Activated T-cell treated with anti-CD3 and anti-CD28 coated beads for 1 hour (primary cell): ENCODE measurements at regions not wholly inside any gene's neighbourhood (a gene's known extent, or its start where the extent isn't known, plus 50 kb on each side); places are given as distances from the start of the nearest gene placed in this dataset.

Experiments used
- DNase-seq: peaks from one replicate; pipeline ENCODE4 v3.0.0-alpha.2; 2020; ENCODE audit warnings: low read depth

DNA sequence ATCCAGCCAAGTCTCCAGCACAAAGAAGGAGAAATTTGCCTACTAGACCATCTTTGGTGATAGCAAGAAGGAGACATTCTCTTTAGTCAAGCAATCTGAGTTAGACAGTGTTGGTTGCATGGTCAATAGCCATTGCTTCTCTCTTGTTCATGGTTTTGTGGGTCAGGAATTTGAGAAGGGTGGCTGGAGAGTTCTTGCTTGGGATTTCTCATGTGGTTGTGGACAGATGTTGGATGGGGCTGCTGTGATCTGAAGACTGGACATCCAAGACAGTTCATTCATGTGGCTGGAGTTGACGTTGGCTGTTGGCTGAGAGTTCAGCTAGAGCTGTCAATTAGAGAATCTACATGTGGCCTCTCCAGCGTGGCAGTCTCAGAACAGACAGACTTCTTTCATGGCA lies 322.3 kb upstream of the PRDM1 start:
- DNase-seq: no peak

DNA sequence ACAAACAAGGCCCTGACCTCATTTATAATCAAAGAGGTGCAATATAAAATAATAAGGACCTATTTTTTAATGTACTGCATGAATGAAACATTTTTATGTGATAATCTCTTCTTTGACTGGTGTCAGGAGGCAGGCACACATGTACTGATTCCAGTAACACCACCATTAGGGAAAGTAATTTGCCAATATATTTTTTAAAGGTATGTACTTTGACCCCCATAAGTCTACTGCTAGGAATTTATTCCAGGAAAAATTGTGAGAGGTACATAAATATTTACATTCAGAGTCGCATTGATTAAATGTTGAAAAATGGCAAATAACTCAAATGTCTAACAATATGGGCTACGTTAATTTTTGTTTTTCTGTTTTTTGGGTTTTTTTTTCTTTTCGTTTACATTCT lies 325.4 kb upstream of the PRDM1 start:
- no peak for DNase-seq

DNA sequence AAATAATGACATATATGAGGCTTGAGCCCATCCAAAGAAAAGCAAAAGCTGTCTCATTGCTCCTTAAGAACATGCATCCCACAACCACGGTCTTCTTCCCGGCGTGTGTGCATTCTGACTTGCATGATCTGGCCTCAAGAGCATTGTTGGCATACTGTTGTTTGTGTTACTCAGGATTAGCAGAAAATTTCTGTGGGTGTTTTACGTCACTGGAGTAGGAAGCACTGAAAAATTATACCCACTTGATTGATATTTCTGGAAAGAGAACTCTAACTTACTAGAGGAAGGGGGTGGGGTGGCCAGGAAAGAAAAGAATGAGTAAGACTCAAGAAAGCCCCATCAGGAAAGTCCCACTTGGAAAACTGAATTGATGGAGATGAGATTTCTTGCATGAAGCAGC lies 326.2 kb upstream of the PRDM1 start:
- DNase-seq: no peak

DNA sequence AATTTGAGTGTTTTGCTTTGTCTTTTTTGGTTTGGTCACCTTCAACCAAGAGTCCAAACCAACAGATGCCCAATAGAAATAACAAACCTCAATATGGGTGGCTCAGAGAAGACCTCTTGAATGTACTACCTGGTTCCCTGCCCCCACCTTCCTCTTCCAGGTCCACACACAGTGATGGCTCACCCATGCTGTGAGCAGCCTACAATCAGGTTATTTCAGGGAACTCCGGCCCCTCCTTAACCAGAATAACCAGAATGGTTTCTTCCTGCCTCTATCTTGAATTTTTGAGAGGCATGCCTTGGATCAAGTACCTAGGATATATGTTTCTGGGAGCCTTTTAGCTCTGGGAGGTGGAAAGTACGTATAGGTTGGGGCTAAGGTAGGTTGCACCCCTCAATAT lies 327.1 kb upstream of the PRDM1 start:
- no peak for DNase-seq

DNA sequence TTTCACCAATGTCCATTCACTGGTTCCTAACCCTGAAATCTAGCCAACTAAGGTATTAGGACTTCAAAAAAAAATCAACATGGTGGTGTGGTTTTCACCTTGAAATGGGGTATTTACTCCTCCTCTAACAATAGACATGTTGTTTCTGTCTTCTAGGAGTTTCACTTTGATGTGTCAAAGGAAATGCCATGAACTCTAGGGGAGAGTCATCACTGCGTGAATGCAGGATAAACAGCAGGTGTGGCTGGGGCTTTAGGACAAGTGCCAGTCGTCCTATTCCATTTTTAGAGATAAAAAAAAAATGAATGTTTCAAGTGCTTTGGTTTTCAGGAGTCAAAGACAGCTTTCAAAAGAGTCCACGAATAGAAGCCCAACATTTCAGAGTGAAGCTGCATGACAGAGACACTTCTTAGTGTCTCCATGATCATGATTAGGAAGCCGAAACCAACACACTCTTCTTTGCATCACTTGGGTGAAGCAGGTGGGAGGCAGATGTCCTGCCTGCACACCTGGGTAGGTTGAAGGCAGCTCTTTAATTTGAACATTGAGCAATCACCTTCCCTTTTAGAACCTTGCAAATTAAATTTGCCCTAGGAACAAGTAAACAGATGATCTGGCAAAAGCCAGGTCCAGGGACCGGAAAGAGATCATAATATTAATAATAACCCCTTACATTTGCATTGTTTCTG lies 328.5 kb upstream of the PRDM1 start:
- DNase-seq: no peak

DNA sequence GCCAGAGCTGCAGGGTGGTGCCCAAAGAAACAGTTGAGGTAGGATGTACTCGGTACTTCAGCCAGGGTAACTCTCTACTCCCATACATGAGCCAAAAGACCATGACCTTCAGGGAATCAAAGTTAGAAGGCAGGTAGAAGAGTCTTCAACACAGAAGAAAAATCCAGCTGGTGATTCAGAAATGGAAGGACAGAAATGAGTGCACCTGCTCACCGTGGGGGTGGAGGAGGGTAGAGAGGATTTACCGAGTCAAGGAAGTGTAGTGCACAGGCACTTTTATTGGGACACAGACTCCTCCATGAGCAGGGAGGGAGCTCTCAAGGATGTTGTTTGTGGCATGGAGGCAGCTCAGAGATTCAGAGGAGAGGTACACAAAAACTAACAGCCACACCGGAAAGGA lies 330.3 kb upstream of the PRDM1 start:
- no peak for DNase-seq

DNA sequence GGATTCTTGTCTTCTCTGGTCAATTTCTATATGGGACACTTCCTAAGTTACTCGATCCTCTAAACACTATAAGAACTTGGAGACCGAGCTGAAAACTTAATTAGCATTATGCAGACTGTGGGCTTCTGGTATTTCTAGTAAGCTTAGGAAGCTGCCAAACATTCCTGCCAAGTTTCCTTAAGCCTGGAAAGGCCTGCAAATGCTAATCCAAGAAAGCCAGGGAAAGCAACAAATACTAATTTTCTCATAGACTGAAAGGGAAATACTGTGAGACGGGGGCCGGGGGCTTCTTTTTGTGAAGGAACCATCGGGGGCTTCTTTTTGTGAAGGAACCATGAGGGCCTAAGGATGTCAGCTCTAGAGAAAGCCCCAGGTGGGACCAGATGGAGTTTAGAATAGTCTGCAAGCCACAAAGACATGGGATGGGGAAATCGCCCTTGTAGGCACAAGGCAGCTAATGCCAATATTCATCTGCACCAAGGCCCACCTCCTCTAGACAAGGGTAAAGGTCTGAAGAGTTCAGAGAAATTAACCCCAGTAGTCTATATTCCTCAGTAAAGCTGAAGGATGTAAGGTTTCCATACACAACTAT lies 332.4 kb upstream of the PRDM1 start:
- DNase-seq: no peak

DNA sequence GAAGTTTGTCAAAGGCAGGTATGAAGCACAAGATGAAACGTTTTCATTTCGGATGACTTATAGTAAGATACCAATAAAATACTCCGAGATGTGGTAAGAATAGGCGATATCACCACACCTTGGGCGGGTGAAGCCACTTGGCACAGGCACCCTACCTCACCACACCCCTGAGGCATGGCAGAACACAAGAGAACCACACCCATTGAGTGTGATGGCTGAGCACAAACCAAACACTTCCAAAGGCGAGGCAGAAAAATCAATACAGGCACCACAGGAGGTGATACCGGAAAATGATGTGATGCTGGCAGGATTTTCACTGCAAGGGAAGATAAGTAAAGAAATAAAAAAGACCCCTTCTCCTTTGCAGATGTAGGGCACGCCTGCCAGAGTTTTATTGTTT lies 332.9 kb upstream of the PRDM1 start:
- no peak for DNase-seq

DNA sequence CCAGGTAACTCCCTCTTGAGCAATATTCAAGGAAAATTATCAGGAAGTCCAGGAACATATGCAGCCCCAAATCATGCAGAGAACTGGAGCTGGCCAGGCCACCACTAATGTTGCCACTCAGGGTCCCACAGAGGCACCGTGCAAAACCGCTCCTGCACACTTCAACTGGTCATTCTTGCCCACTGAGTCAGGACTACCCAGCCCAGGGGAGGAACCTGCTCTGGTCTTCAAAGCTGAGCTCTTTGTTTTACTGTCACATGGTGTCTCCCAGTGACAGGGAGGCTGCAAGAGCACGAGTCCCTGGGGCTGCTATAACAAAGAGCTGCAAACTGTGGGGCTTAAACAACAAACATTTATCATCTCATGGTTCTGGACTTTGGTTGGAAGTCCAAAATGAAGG lies 336.0 kb upstream of the PRDM1 start:
- DNase-seq: no peak

DNA sequence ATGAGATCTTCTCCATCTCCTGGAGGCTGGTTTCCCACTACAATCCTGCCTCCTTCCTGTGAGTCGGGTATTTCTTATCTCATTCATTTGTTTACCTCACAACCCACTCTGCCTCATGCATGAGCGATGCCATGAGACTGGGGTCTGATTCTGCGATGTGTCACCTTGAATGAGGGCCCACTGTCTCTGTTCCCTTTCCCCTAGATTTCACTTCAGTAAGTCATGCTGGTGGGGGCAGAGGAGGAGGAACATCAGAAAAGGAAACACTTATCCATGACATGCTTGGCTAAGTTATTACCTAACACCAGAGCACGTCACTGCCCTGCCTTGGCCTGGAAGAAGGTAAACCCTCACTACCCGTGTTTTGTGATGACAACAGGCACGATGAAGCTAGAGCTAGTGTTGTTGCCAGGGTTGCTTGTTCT lies 337.4 kb upstream of the PRDM1 start:
- DNase-seq: no peak

DNA sequence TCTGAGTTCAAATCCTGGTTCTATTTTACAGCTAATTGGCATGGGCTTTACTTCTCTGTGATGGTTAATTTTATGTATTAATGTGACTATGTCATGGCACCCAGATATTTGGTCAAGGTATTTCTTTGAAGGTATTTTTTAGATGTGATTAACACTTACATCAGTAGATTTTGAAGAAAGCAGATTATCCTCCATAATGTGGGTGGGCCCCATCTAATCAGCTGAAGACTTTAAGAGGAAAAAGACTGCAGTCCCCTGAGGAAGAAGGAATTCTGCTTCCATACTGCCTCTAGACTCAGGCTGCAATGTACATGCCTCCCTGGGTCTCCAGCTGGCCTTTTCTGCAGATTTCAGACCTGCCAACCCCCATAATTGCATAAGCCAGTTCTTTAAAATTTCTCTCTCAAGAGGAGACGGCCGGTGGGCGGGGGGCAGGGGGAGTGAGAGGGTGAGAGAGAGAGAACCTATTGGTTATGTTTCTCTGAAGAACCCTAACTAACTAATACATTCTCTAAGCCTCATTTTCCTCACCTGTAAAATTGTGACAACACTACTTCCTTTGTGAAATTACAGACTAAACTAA lies 338.2 kb upstream of the PRDM1 start:
- no peak for DNase-seq

DNA sequence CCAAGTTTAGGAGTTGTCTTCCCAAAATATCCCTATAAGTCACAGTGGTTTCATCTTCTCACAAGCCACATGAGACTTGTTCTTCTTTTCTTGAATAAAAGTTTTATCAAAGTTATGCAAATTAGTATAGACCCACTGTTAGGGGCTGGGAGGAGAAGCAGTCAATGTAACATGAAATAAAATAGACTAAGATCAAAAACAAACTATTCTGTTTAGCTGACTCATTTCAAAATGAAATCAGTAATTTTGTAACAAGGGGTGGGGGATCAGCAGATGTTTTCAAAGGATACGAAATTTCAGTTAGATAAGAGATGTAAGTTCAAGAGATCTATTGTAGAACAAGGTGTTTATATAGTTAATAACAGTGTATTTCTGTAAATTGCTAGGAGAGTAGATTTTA lies 339.6 kb upstream of the PRDM1 start:
- no peak for DNase-seq

DNA sequence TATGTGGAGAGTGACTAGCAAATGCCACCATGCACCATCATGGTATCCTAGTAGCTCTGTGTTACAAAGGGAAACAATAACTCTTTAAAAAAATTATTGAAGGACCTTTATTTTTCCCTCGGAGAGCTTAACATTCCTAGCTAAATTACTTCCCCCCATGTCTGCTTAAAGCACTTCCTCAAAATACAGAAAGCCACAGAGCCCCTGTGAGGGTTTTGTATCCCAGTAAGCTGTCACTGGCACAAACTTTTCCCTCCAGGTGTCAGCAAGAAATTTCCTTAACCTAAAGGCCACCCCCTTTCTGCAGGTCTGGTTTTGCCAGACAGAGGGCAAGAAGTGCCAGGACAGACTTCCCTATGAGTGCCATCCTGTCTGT lies 340.0 kb upstream of the PRDM1 start:
- DNase-seq: no peak

DNA sequence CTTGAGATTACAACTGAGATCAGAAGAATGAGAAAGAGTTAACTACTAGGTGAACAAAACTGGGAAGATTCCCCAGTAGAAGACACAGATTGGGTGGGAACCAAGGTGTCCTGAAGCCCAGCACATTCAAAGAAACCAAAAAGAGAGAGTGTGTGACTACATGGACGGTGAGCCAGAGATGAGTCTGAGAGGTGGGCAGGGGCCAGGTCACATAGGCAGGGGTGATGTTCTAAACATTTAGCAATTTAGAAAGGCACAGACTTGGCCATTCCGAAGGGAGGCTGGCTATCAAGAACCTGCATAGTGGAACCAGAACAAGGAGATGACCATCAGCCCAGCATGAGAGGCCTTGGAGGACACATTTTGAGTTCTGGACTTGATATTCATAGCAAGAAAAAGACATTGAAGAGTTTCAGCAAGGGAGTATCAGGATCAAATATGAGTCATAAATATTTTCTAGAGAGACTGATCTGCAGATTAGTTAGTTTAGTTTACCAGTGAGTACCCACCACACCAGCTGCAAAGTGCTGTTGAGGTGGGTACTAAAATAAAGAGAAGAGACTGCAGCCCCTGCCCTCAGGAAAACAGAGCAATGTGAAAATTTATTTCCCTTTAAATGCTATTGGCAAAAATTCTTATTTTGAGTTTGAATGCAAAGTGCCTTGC lies 340.5 kb upstream of the PRDM1 start:
- no peak for DNase-seq

DNA sequence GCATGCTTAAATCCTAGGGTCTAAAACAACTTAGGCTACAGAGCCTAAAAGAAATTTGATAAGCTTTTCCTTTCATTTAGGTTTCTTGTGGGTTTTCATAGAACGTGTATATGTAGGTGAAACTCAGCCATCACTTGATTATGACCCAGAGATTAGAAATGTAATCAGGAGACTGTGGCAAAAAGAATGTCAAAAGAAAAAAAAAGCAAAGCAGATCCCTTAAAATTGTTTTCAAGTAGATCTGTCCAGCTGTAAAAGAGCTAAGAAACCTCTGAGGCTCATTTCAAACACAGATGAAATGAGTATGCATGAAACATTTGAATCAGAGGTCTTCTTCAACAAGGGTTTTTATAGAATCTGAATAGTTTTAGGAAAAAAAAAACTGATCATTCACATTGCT lies 341.3 kb upstream of the PRDM1 start:
- DNase-seq: no peak

DNA sequence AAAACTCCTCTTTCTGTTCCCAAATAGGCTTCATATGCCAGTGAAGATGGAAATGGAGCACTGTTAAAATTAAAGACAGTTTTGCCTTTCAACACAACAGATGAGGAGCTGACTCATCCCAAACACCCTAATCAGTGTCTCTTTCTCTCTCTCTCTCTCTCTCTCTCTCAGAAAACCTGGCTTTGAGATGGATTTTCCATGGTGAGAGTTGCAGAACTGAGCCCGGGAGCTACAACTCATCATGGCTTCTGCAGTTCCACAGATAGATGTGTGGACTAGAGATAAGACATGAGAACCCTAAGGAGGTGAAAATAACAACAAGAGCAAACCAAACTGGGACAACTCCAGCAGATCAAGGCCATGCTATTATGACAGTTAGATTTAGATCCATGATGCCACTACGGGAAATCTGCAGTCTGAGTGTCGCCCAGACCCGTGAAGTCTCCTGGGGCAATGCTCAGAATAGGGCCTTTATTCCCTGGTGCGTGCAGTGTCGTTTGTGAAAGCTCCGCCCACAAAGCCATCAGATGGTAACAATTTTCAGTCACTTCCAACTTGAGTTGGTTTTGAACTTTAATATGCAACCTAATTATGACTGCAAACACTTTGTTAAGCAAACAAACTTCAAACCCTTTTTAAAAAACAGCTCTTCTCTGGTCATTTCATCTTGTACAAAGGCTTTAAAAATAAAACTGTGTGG lies 338.2 kb upstream of the PREP start:
- DNase-seq: no peak

DNA sequence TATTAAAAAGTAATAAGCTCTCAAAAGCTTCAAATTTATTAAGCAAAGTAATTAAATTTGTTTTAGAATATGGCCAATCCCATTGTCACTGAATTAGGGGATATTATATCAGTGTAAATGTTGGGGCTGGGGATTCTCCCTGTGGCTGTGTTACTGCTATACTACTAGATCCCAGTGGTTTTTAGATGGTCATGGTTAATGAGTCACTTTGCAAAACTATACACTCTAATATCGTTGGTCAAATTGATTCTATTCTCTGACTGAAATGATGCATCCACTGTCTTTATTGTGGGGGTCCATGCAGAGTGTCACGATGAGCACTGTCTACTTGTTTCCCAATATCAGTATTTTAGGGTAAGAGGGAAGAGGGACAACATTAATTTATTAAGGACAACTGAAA lies 336.9 kb upstream of the PREP start:
- DNase-seq: no peak

DNA sequence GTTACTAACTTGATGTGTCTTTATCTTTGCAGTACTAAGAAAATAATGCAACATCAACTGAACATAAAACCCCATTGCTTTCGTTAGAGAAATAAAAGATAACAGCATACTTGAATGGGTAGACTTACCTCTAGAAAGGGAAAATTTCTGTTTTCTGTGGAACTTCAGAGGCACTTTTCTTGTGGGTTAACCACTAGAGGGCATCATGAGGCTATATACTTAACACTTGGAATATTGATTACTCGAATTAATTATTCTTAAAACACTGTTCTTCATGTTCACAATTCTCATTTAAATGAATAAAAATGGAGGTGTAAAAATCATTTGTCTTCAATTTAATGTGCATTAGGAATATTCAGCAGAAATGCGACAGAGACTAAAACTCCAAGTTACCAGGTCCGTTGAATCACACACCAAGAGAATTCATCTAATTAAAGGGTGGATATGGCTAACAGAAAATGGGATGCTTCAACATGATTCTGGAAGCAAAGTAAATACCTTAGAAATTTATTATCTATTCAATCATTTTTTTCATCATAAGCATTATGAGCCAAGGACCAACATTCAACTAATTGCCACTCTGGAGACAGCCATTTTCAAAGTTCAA lies 330.8 kb upstream of the PREP start:
- no peak for DNase-seq

DNA sequence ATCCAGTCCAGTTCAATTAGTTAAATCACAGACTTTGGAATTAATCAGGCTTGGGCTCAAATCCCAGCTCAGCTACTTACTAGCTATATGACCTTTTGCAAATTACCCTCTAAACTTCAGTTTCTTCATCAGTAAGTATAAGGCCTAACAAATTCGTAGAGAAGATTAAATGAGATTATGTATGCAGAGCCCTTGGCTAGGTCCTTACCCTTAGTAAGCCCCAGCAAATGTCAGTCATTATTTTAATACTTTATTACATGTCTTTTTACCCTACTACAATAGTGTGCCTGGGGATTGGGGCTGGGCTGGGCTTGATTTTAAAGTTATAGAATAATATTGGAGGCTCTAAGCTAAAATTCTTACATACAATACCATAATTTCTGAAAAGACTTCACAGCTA lies 326.1 kb upstream of the PREP start:
- no peak for DNase-seq

DNA sequence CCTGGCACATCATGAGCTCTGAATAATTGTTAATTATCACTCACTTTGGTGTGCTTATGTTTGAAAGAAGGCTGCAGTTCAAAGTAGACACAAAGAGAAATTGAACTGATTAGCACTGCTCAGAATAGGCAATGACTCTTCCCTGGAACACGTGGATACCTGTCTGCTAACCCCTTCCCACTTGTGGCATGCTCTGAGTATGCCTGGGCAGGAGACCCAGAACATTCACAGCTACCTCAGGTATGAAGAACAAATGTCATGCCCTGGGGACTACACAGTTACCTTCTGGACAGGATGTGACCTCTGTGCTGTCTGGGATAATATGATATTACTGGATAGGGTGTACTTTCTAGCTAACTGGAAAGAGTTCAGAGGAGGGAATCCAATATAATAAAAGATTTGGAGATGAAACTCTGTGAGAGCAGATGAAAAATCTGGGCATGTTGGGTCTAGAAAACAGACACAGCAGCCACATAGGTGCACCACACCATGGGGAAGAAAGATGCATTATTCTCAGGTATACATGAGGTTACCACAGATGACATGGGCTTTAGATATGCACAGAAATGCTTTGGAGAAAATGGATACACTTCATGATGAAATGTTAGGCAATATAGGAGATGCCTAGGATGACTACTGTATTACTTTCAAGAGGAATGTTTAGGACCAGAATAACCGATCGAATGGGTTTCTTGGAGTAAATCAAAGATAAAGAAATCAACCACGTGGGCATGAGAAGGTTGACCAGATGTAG lies 324.2 kb upstream of the PREP start:
- no peak for DNase-seq

DNA sequence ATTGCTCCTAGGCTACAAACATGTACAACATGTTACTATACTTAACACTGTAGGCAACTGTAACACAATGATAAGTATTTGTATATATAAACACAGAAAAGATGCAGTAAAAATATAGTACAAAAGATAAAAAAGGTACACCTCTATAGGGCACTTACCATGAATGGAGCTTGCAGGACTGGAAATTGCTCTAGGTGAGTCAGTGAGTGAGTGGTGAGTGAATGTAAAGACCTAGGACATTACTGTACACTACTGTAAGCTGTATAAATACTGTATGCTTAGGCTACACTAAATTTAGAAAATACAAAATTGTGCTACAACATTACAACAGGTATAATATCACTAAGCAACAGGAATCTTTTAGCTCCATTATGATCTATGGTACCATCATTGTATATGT lies 312.0 kb upstream of the PREP start:
- DNase-seq: no peak
